ENCODE measurements at regions not wholly inside any gene's neighbourhood (a gene's known extent, or its start where the extent isn't known, plus 50 kb on each side); places are given as distances from the start of the nearest gene placed in this dataset.
"Not testable (repeated sequence)": the region's sequence is repeated elsewhere in the genome, so short reads cannot be mapped to it uniquely, and the experiment has no call there.

GRCh38 chr10:125230251-125230650, 69.9 kb upstream of the CTBP2 start:
- no peak for DNase-seq (ENCODE audit: low read depth, low spot score)
- in situ Hi-C loops (cut with HindIII; ENCODE audit: low pct_unique_long_range_greater_than_20kb, low sequenced_read_pairs) = no loop called here

DNA sequence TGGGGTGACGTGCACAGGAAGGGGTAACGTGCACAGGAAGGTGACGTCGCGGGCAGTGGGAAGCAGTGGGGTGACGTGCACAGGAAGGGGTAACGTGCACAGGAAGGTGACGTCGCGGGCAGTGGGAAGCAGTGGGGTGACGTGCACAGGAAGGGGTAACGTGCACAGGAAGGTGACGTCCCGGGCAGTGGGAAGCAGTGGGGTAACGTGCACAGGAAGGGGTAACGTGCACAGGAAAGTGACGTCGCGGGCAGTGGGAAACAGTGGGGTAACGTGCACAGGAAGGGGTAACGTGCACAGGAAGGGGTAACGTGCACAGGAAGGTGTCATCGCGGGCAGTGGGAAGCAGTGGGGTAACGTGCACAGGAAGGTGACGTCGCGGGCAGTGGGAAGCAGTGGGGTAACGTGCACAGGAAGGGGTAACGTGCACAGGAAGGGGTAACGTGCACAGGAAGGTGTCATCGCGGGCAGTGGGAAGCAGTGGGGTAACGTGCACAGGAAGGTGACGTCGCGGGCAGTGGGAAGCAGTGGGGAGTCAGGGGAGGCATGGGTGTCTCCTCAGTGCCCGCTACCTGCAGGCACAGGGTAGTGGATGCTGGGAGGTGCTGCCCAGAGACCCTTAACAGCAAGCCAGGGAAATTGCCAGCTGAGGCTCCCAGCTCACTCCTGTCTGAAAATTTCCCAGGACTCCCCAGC, 68.0 kb upstream of the CTBP2 start:
- in situ Hi-C loops (cut with HindIII; ENCODE audit: low pct_unique_long_range_greater_than_20kb, low sequenced_read_pairs); DNase-seq (ENCODE audit: low read depth, low spot score): not testable (repeated sequence)

DNA sequence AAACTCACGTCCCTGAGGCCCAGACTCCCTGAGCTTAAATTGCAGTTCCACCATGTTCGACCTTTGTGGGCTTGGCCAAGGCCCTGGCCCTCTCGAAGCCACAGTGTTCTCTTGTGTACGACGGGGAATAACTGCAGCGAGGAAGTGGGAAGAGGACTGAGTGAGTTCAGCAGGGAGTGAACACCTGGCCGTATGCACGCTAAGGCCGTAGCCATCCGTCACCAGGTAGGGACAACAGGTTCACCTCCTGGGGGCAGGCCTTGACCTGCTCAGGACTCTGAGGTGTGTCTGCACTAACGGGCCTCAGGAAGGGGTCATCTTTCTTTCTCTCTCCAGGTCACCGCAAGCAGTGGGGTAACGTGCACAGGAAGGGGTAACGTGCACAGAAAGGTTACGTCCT, 67.2 kb upstream of the CTBP2 start:
- DNase-seq (ENCODE audit: low read depth, low spot score) = no peak
- in situ Hi-C loops (cut with HindIII; ENCODE audit: low pct_unique_long_range_greater_than_20kb, low sequenced_read_pairs) = no loop called here

GRCh38 chr10:125226823-125227222, 66.5 kb upstream of the CTBP2 start:
- no peak for DNase-seq (ENCODE audit: low read depth, low spot score)
- in situ Hi-C loops (cut with HindIII; ENCODE audit: low pct_unique_long_range_greater_than_20kb, low sequenced_read_pairs) = no loop called here

GRCh38 chr10:125226005-125226404, 65.6 kb upstream of the CTBP2 start:
- in situ Hi-C loops (cut with HindIII; ENCODE audit: low pct_unique_long_range_greater_than_20kb, low sequenced_read_pairs) = no loop called here
- no peak for DNase-seq (ENCODE audit: low read depth, low spot score)

DNA sequence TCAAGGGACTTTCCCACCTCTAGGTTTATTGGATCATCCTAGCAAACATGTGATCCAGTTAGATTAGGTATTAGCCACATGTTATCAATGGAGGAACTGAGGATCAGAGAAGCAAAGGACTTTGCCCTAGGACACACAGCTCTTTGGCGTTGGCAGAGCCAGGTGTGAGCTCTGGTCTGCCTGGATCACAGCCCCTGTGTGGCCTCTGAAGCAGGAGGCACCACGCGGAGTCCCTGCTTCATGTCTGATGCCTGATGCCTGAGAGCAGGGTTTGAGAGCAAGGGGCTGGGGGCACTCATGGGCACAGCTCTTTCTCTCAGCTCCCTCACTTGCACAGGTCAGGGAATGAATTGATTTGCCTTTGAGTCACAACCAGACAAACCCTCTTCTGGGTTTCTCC, 64.7 kb upstream of the CTBP2 start:
- in situ Hi-C loops (cut with HindIII; ENCODE audit: low pct_unique_long_range_greater_than_20kb, low sequenced_read_pairs) = no loop called here

GRCh38 chr10:125222515-125223308, 62.3 kb upstream of the CTBP2 start:
- no peak for DNase-seq (ENCODE audit: low read depth, low spot score)
- in situ Hi-C loops (cut with HindIII; ENCODE audit: low pct_unique_long_range_greater_than_20kb, low sequenced_read_pairs) = no loop called here

More for the DNA sequence above, 64.7 kb upstream of the CTBP2 start:
- DNase-seq (ENCODE audit: low read depth, low spot score) = no peak

- in situ Hi-C loops (cut with HindIII; ENCODE audit: low pct_unique_long_range_greater_than_20kb, low sequenced_read_pairs) = no loop called here
- no peak for DNase-seq (ENCODE audit: low read depth, low spot score)
These were observed 61.4 kb upstream of the CTBP2 start for GRCh38 chr10:125221716-125222115.

GRCh38 chr10:125219776-125220175, 59.4 kb upstream of the CTBP2 start:
- DNase-seq (ENCODE audit: low read depth, low spot score) = no peak
- in situ Hi-C loops (cut with HindIII; ENCODE audit: low pct_unique_long_range_greater_than_20kb, low sequenced_read_pairs) = no loop called here

- in situ Hi-C loops (cut with HindIII; ENCODE audit: low pct_unique_long_range_greater_than_20kb, low sequenced_read_pairs) = no loop called here
- DNase-seq (ENCODE audit: low read depth, low spot score) = no peak
These were observed 58.6 kb upstream of the CTBP2 start for GRCh38 chr10:125218967-125219366.

GRCh38 chr10:125217990-125218675, 57.8 kb upstream of the CTBP2 start:
- peak; percentile 35 for DNase-seq (ENCODE audit: low read depth, low spot score)
- in situ Hi-C loops (cut with HindIII; ENCODE audit: low pct_unique_long_range_greater_than_20kb, low sequenced_read_pairs) = no loop called here

DNA sequence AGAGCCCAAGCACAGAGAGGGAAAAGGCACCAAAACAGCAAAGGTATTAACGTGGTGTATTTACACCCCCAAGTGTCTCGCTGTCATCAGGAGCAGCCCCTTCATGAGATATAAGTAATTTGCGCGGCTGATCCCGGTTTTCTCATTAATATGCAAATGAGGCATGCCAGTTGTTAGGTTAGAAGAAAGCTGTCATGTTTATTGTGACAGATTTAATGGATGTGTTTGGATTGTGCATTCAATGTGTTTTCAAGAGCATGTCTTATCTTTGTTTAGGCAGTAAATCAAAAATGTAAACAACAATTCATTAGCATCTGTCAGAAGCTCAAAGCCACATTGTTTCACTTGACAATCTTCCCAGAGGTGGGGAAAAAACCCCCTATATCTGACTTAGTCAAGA, 56.5 kb upstream of the CTBP2 start:
- in situ Hi-C loops (cut with HindIII; ENCODE audit: low pct_unique_long_range_greater_than_20kb, low sequenced_read_pairs) = no loop called here

DNA sequence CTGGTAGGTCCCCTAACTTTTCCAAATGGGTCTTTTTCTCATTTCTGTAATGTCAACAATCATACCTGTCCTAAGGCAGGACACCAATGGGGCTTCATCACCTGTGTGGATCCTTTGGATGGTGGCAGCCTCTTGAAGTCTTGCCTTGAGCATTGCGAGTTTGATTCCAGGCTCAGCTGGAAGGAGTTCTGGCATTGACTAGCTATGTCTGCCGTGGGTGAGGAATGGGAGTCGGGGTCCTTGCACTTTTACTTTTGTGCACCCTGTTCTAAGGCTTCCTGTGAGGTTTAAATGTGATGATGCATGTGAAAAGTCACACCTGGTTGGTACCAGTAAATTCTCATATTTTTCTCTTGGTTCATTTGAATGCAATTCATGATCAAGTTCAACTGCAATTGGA, 55.9 kb upstream of the CTBP2 start:
- in situ Hi-C loops (cut with HindIII; ENCODE audit: low pct_unique_long_range_greater_than_20kb, low sequenced_read_pairs) = no loop called here

More for the DNA sequence above, 56.5 kb upstream of the CTBP2 start:
- no peak for DNase-seq (ENCODE audit: low read depth, low spot score)

GRCh38 chr10:125214283-125214570, 53.9 kb upstream of the CTBP2 start:
- DNase-seq (ENCODE audit: low read depth, low spot score) = no peak
- in situ Hi-C loops (cut with HindIII; ENCODE audit: low pct_unique_long_range_greater_than_20kb, low sequenced_read_pairs) = no loop called here

More for the DNA sequence above, 55.9 kb upstream of the CTBP2 start:
- DNase-seq (ENCODE audit: low read depth, low spot score) = no peak

DNA sequence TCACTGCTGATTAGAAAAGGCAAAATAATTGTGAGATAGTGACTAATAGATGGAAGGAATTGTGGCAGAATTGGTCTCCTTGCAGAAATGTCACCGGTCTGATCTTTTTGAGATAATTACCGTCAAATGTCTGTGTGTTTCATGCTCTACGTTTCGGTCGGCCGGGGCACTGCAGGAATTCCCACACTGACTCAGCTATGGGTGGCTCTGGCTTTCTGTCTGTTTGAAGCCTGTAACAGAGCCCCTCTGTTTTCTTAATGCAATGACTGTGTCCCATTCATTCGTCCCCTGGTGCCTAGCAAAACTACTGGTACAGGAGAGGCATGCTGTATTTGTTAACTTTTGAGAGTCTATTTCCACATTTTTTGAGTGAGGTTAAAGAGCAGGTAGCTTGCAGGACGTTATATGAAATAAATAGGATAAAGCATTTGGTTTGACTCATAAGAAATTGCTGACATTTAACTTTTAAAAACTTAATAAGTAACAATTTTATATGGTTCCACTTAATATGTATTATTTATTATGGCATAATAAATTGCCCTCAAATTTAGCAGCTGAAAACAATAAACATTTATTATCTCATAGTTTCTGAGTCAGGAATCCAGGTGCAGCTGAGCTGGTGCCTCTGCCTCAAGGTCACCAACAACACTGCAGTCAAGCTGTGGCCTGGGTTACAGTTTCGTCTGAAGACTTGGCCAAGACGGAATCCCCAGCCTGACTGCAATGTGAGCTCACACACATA, 53.3 kb upstream of the CTBP2 start:
- DNase-seq (ENCODE audit: low read depth, low spot score) = peak; percentile 83
- in situ Hi-C loops (cut with HindIII; ENCODE audit: low pct_unique_long_range_greater_than_20kb, low sequenced_read_pairs) = no loop called here

GRCh38 chr10:125212150-125212809, 51.9 kb upstream of the CTBP2 start:
- in situ Hi-C loops (cut with HindIII; ENCODE audit: low pct_unique_long_range_greater_than_20kb, low sequenced_read_pairs) = no loop called here
- DNase-seq (ENCODE audit: low read depth, low spot score) = no peak
